Psoas muscle (tissue), 7 donors: ENCODE measurements at regions not wholly inside any gene's neighbourhood (a gene's known extent, or its start where the extent isn't known, plus 50 kb on each side); places are given as distances from the start of the nearest gene placed in this dataset.

Experiments
- ATAC-seq, 4 donors: fragments of 200-7000 bp; cut with Tn5 transposase; one replicate each; pipeline ENCODE4 v1.9.1; 2020; ENCODE audit warnings: moderate library complexity in 3 of 4, mild to moderate bottlenecking in 2 of 4
- DNase-seq, 2 donors: peaks; one replicate each; pipeline ENCODE4 v3.0.0-alpha.2; 2020
- H3K27ac ChIP-seq: fragments of 200-600 bp; one replicate; pipeline ENCODE4 v1.8.0; 2022
- H3K27me3 ChIP-seq, 3 donors: fragments of 200-600 bp in 1 of 3; one replicate each; pipeline versions ENCODE4 v1.6.1 to v1.8.0; 2013 to 2022; ENCODE audit warnings: low read length in 2 of 3, mild to moderate bottlenecking in 2 of 3, moderate library complexity in 1 of 3; ENCODE audit not compliant: insufficient read depth in 3 of 3
- H3K36me3 ChIP-seq, 2 donors: fragments of 200-600 bp in 1 of 2; one replicate each; pipeline versions ENCODE4 v1.6.1 to v1.8.0; 2013 to 2022; ENCODE audit warnings: low read depth in 1 of 2, mild to moderate bottlenecking in 1 of 2, moderate library complexity in 1 of 2; ENCODE audit not compliant: insufficient read depth in 1 of 2
- H3K4me1 ChIP-seq: fragments of 200-600 bp; one replicate; pipeline ENCODE4 v1.8.0; 2022
- H3K4me3 ChIP-seq: fragments of 200-600 bp; one replicate; pipeline ENCODE4 v1.8.0; 2022; ENCODE audit warnings: mild to moderate bottlenecking
- H3K9me3 ChIP-seq: fragments of 200-600 bp; one replicate; pipeline ENCODE4 v1.8.0; 2022
- WGBS, 3 donors: extraction: QIAGEN DNeasy Blood & Tissue Kit; methylation state at CpG; one replicate each; pipeline versions ENCODE4 v1.1.6 to v1.1.7; 2013; 5-methylcytosine and 5-hydroxymethylcytosine counted together
- intact Hi-C, 2 donors: fragments of 100-400 bp; cut with DNase I; formaldehyde crosslinking; loops; one replicate each; pipeline versions ENCODE4 v1.11.0 to v1.14.2; 2022
- TF ChIP-seq, protein P1 (sequence below): fragments of 200-600 bp; IDR thresholded peaks from one replicate; pipeline ENCODE4 v1.8.0; 2022; ENCODE audit warnings: antibody characterized with exemption
- donor health status: healthy with polysubstance abuse.
- donor health status: DM: no; HTN: no; CAD: no; lungs with moderate emphysema.
- donor health status: Bipolar disorder and iron deficiency.
- donor health status: healthy.
- donor health status: DM: yes; HTN: yes; CAD: no.
- donor health status: DM: no; HTN: no; CAD: no.
- donor health status: DM: yes; HTN: yes; CAD: no.

DNA sequence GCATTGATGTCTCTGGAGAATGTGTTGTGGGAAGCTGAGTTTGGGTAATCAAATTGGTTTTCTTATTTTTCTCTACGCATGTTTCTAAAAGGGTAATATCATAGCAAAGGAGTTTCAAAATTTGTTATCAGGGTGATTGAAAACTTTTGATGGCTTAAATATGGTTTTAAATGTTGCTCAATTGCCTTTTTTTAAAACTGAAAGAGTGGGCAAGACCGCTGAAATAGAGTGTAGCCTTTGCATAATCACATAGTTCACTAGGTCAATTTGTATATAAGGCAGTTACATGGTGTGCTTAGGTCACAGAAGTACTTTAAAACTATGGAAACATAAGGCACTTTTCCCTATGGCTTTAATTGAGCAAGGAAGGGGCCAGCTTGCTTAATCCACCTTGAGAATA lies 167.4 kb downstream of the SNAPC1 start:
- ATAC-seq (no peak), DNase-seq (no peak)
- Histone ChIP-seq H3K27ac (no peak overlapping the region), H3K4me3 (no peak overlapping the region), H3K4me1 (no peaks in the 10 kb centered on the region), H3K36me3 (no peaks in the 10 kb centered on the region), H3K27me3 (peaks cover 0 to 11% (median 1%) of the 10 kb centered on the region in 3 donors), H3K9me3 (no peaks in the 10 kb centered on the region)
- intact Hi-C loops: no loop called here
- TF ChIP-seq, protein P1, sequence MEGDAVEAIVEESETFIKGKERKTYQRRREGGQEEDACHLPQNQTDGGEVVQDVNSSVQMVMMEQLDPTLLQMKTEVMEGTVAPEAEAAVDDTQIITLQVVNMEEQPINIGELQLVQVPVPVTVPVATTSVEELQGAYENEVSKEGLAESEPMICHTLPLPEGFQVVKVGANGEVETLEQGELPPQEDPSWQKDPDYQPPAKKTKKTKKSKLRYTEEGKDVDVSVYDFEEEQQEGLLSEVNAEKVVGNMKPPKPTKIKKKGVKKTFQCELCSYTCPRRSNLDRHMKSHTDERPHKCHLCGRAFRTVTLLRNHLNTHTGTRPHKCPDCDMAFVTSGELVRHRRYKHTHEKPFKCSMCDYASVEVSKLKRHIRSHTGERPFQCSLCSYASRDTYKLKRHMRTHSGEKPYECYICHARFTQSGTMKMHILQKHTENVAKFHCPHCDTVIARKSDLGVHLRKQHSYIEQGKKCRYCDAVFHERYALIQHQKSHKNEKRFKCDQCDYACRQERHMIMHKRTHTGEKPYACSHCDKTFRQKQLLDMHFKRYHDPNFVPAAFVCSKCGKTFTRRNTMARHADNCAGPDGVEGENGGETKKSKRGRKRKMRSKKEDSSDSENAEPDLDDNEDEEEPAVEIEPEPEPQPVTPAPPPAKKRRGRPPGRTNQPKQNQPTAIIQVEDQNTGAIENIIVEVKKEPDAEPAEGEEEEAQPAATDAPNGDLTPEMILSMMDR: no peak
- whole genome bisulfite sequencing, 3 donors: 37 to 39% (median 38%) methylated on average over 2 of the region's 2 CpGs

DNA sequence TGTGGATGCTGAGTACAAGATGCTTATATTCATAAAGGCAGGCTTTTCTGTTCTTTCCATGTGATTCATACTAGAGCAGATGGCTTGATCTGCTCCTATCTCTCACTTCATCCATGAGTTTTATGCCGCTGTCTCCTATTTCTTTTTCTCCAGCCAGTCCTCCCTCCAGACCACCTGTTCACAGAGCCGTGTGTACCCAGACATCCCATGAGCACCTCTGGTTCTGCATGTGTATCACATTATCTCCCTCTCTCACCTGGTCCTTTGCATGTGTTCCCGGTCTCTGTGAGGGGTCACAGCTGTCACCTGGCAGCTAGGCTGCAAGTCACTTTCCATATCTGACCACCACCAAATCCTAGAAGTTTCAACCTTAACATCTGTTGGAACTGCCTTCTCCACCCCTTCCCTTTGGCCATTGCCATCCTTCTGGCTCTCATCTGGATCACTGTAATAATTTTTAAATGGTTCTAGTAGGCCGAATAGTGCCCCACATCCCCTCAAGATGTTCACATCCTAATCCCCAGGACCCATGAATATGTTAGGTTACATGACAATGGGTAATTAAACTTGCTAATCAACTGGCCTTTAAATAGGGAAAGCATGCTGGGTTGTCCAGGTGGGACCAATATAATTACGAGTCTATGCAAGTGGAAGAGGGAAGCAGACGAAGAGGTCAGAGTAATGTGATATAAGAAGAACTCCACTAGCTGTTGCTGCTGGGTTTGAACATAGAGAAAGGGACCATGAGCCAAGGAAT lies 168.1 kb downstream of the SNAPC1 start:
- intact Hi-C loops: no loop called here
- TF ChIP-seq, protein P1: no peak
- ATAC-seq (no peak), DNase-seq (no peak)
- no peaks in the 10 kb centered on the region for H3K36me3 ChIP-seq
- no peaks in the 10 kb centered on the region for H3K9me3 ChIP-seq
- no peaks in the 10 kb centered on the region for H3K4me1 ChIP-seq
- H3K4me3 ChIP-seq: no peak overlapping the region
- 66 to 73% (median 67%) methylated on average over 6 of the region's 6 CpGs for WGBS, 3 donors
- H3K27ac ChIP-seq: no peak overlapping the region
- H3K27me3 ChIP-seq: peaks cover 0 to 11% (median 1%) of the 10 kb centered on the region in 3 donors

DNA sequence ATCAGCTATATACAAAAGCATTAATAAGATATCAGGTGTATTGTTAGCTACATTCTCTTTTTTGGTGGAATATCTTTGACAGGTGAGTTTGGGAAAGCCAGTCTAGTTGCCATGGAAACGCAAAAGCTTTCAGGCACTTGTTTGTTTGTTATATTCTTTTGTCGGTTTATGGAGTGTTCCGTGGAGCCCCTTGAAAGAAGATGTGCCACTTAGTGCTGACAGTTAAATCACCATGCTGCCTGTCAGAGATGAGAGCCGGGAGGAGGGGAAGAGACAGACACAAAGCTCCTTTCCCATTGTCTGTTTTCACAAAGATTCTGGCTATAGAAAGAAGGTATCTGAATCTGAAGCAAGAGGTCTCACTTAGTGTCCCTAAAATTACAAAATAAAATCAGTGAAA lies 170.8 kb downstream of the SNAPC1 start:
- WGBS, 3 donors: 77 to 78% (median 78%) methylated on average over 4 of the region's 4 CpGs
- ATAC-seq (no peak), DNase-seq (no peak)
- Histone ChIP-seq H3K27me3 (peaks cover 0 to 8% (median 0%) of the 10 kb centered on the region in 3 donors), H3K36me3 (no peaks in the 10 kb centered on the region), H3K4me1 (no peaks in the 10 kb centered on the region), H3K9me3 (no peaks in the 10 kb centered on the region), H3K27ac (no peak overlapping the region), H3K4me3 (no peak overlapping the region)
- TF ChIP-seq, protein P1: no peak
- intact Hi-C loops: no loop called here

DNA sequence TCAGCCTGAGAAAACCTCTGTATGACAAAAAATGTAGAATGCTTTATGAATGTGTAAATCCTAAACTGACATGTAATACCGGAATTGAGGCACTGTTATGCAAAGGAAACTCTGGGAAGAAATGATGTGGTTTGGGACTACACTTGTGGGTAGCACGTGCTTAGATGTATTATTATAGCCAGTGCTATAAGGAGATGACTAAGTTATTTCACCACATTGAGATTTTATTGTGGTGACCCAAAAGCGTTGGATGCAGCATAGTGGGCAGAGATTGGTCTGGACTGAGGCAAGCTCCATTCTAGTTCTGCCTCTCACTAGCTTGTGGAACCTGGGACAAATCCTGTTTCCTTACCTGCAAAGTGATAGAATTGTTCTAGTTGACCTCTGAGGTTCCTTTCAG lies 172.2 kb downstream of the SNAPC1 start:
- intact Hi-C loops: no loop called here
- Histone ChIP-seq H3K4me3 (no peak overlapping the region), H3K4me1 (no peaks in the 10 kb centered on the region), H3K27me3 (peaks cover 0 to 2% (median 0%) of the 10 kb centered on the region in 3 donors), H3K36me3 (no peaks in the 10 kb centered on the region), H3K9me3 (no peaks in the 10 kb centered on the region), H3K27ac (no peak overlapping the region)
- WGBS, 3 donors: 58 to 73% (median 66%) methylated on average over 3 of the region's 3 CpGs
- DNase-seq (no peak), ATAC-seq (no peak)
- TF ChIP-seq, protein P1: no peak

DNA sequence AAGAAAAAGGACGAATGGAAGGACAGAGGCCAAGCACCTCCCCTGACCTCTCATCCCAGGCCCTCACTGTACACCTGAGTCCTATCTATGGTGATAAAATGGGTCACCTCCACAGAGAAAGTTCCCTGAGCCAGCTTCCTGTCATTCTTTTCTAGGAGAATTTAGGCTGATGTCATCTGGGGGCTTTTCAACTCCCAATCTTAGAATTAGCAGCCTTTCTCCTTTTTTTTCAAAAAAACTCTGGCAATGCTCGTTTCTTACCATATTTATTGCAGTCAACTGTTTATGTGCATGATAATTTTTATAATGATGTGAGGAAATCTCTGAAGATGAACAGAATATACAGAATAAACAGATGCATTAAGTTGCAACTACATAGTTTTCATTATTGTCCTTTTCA lies 177.6 kb downstream of the SNAPC1 start:
- Histone ChIP-seq H3K4me3 (no peak overlapping the region), H3K27ac (no peak overlapping the region), H3K4me1 (no peaks in the 10 kb centered on the region), H3K36me3 (no peaks in the 10 kb centered on the region), H3K9me3 (peaks cover 4% of the 10 kb centered on the region), H3K27me3 (no peaks in the 10 kb centered on the region)
- DNase-seq (no peak), ATAC-seq (no peak)
- intact Hi-C loops: no loop called here
- 35 to 48% (median 37%) methylated on average over 2 of the region's 2 CpGs for WGBS, 3 donors
- TF ChIP-seq, protein P1: no peak
